Lower leg skin (tissue), 4 donors: ENCODE measurements at regions not wholly inside any gene's neighbourhood (a gene's known extent, or its start where the extent isn't known, plus 50 kb on each side); places are given as distances from the start of the nearest gene placed in this dataset.

Experiments used
- DNase-seq, 2 donors: peaks; one replicate each; pipeline ENCODE4 v3.0.0-alpha.2; 2019; ENCODE audit warnings: low spot score in 2 of 2
- H3K4me3 ChIP-seq: fragments of 200-600 bp; sonication (generic); 2 replicates; pipeline ENCODE4 v1.5.1; 2017; ENCODE audit warnings: mild to moderate bottlenecking, low read depth; ENCODE audit not compliant: poor library complexity, severe bottlenecking
- CTCF ChIP-seq, 3 donors: fragments of 450-650 bp; IDR thresholded peaks; one replicate each; pipeline ENCODE4 v1.5.1; 2016; ENCODE audit warnings: antibody characterized with exemption in 3 of 3, mild to moderate bottlenecking in 3 of 3, moderate library complexity in 2 of 3
- POLR2A ChIP-seq, 2 donors: fragments of 450-650 bp; IDR thresholded peaks; one replicate each; pipeline ENCODE4 v1.6.1; 2016 to 2017; ENCODE audit warnings: antibody characterized with exemption in 2 of 2, mild to moderate bottlenecking in 1 of 2, moderate library complexity in 1 of 2
- WGBS, 2 donors: methylation state at CpG; one replicate each; pipeline ENCODE4 v1.1.5; 2018; 5-methylcytosine and 5-hydroxymethylcytosine counted together
- intact Hi-C: fragments of 100-400 bp; cut with DNase I; formaldehyde crosslinking; loops from one replicate; pipeline ENCODE4 v1.15.0; 2023; ENCODE audit warnings: low total_unique reads

GRCh38 chr6:145247692-145248419 lies 487.5 kb downstream of the EPM2A start:
- no peak for DNase-seq
- TF ChIP-seq POLR2A (IDR thresholded peaks at IDR 0.05) = no peak
- no peak for TF ChIP-seq CTCF (IDR thresholded peaks at IDR 0.05)
- 51 to 52% methylated on average over 6 of the region's 6 CpGs for WGBS, 2 donors
- intact Hi-C loops = no loop called here
- H3K4me3 ChIP-seq = no peak overlapping the region

DNA sequence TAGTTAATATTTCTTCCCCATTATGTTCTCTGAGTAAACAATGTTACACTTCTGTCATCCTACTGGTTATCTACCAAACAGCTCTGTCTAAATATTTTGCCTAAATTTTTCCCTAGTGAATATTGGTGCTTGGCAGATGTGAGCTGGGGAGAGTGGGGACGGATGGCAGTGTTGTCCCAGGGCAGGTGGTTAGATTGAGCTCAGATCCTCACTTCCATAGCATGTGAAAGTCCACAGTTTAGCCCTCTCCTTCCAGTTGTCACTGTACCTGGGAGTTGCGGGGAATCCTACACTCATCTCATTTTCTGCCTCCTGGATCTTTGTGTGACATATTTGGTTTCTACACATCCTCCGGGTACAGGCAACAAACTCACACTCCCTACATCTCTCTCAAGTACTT lies 484.9 kb downstream of the EPM2A start:
- intact Hi-C loops = no loop called here
- WGBS, 2 donors = 82 to 87% methylated on average over 3 of the region's 3 CpGs
- H3K4me3 ChIP-seq = no peak overlapping the region
- DNase-seq = no peak
- TF ChIP-seq POLR2A (IDR thresholded peaks at IDR 0.05) (no peak), CTCF (IDR thresholded peaks at IDR 0.05) (no peak)

DNA sequence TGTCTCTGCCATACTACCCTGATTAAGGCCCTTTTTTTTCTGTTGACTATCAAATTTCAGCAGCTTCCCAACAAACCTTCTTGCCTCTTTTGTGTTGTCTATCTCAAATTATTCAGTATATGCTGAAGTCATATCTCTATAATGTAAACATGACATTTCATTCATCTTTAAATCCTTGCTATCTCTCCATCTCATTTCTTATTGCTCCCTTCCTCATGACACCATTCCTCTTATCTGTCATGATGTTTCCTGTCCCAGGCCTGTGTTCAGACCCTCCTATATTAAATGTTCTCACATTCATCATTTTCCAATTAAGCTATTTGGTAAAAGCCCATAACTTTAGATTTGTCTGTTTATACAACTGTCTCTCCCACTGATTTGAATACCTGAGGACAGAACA lies 482.6 kb downstream of the EPM2A start:
- TF ChIP-seq CTCF (IDR thresholded peaks at IDR 0.05) (no peak), POLR2A (IDR thresholded peaks at IDR 0.05) (no peak)
- intact Hi-C loops = no loop called here
- no peak overlapping the region for H3K4me3 ChIP-seq
- no peak for DNase-seq

- intact Hi-C loops = no loop called here
- no peak for DNase-seq
- WGBS, 2 donors = 70 to 81% methylated on average over 5 of the region's 5 CpGs
- no peak overlapping the region for H3K4me3 ChIP-seq
- no peak for TF ChIP-seq POLR2A (IDR thresholded peaks at IDR 0.05)
- TF ChIP-seq CTCF (IDR thresholded peaks at IDR 0.05) = no peak
Measured at GRCh38 chr6:145254649-145255401, 480.5 kb downstream of the EPM2A start.

DNA sequence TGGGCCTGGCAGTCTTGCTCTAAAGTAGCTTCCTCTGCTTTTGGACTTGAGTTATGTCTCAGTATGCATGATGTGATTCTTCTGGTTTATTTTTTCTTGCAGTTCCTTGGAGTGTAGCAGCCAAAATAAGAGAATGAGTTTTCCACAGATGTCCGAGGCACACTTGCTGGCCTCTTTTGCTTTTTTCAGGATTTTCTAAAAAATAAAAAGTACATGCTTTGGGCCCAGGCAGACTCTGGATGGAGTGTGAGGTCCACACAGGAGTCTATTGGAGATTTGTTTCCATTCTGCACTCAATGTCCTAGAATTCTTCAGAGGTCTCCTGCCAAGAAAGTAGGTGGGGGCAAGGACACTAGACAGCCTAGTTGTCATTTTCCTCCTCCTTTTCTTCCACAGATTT lies 477.6 kb downstream of the EPM2A start:
- intact Hi-C loops = no loop called here
- no peak overlapping the region for H3K4me3 ChIP-seq
- WGBS, 2 donors = 56 to 83% methylated on average over 1 of the region's 1 CpG
- TF ChIP-seq CTCF (IDR thresholded peaks at IDR 0.05) (no peak), POLR2A (IDR thresholded peaks at IDR 0.05) (no peak)
- no peak for DNase-seq
